HG03103 (cell line): ENCODE measurements at regions not wholly inside any gene's neighbourhood (a gene's known extent, or its start where the extent isn't known, plus 50 kb on each side); places are given as distances from the start of the nearest gene placed in this dataset.

Source experiments
- ATAC-seq: cut with Tn5 transposase; IDR thresholded peaks from one replicate; pipeline ENCODE4 v1.9.1; 2021; ENCODE audit warnings: low read depth; ENCODE audit not compliant: unreplicated experiment

DNA sequence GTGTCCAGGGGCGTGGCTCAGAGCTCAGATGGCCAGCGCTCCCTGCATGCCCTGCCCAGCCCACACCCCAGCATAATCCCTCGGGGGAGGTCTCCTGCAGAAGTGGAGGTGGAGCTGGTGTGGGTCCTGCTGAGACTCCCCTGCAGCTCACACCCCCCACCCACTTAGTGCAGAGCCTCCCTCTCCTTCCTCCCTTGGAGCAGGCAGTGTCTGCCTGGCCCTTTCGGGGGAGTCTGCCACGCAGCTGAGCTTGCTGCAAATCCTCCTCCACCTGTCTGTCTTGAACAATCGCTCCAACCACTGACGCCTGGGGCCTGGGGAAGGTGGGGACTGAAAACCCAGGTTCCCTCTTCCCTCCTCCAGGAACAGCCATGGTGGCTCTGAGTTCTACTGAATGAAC is 219.7 kb upstream of the PPP2R2D start:
- no peak for ATAC-seq

DNA sequence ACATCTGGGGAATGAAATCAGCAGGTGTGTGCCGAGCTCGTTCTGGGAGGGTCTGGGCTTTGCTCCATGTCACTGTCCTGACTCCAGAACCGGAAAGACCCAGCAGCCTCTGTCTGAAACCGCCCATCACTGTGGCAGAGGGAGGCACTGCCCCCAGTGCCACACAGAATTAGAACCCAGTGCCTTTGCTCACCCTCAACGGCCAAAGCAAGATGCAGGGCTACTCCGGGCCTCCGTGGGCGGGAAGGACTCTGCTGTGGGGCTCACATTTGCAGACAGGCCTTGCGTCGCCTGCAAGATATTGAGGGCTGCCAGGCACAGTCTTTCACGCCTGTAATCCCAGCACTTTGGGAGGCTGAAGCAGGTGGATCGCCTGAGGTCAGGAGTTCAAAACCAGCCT is 219.2 kb upstream of the PPP2R2D start:
- ATAC-seq: no peak

DNA sequence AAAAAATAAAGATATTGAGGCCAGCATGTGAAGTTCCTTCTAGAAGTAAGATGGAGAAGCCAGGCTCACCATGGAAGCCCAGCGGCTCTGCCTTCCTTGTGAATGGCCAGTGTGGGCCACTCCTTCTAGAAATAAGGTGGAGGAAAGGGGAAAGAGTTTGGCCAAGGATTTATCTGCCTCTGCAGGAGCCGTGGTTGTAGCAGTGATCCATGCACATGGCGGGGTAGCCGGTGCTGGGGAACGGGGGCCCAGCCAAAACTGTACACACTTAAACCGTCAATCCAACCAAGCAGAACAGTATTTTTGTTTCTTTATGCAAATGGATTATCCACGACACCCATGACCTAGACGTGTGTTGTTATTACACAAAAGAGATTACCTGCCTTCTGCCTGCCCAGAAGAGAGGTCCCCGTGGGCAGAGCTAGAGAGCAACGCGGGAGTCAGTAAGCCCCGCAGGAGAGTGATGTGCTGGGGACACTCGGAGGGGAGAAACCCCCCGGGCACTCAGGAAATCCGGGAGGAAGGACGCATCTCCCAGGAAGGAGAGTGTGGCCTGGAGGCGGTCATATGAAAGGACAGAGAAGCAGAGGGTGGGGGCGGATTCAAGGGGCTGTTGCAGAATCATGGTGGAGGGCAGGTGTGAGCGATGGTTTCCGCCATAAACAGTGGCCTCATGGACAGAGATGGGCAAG is 218.4 kb upstream of the PPP2R2D start:
- no peak for ATAC-seq

DNA sequence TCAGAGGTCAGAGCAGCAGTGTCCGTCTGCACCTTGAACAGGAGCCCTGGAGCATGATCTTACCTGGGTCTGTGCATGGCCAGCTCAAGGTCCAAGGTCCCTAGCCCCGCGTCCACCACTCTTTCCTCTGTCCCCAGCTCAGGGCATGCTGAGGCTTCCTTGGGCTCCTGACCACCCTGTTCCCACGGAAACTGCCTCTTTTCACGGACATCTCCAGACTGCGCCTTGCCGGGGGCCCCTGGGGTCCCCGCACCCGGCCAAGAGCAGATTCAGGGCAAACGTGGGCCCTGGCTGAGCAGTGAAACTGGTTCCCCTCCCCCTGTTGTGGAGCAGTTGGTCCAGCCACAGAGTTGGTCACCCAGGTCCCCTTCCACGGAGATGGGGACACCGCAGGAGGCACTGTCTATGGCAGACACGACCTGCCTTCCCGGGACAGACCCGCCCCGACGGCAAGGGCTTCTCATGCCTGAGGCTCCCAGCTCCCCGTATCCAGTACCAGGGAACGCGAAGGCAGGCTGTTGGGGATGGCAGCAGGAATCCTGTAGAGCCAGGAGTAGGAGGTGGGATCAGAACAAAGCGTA is 217.4 kb upstream of the PPP2R2D start:
- ATAC-seq: no peak

DNA sequence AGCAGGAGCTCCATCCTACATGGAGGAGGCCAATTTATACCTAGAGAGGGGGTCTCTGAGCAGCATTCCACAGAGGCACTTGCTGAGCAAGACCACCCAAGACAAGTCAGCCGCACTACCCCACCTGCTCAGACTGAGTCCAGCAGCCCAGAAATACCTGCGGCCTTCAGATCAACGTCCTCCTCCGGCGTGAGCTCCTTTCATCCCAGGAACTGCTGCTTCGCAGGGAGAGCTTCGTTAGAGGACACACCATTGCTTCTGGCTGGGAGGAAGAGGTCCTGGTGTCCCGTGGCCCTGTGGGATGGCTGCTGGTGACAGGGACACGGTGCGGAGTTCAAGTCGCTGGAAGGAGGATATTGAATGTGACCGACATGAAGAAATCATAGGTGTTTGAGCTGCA is 216.9 kb upstream of the PPP2R2D start:
- no peak for ATAC-seq

DNA sequence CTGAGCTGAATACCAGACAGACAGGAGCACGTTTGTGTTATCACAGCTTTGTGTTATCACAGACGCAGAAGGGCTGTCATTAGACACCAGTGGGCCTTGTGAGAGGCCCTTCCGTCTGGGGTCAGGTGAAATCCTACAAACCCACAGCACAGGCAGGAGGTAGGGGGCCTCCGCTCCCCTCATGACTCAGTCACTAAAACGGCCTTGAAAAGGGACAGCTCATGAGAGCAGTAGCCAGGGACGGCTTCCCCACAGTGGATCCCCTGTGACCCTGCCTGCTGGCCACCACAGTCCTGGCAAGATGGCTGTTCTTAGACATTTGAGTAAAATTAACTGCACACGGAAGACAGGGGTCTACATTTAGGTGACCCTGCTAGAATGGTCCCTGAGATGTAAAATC is 215.8 kb upstream of the PPP2R2D start:
- no peak for ATAC-seq

DNA sequence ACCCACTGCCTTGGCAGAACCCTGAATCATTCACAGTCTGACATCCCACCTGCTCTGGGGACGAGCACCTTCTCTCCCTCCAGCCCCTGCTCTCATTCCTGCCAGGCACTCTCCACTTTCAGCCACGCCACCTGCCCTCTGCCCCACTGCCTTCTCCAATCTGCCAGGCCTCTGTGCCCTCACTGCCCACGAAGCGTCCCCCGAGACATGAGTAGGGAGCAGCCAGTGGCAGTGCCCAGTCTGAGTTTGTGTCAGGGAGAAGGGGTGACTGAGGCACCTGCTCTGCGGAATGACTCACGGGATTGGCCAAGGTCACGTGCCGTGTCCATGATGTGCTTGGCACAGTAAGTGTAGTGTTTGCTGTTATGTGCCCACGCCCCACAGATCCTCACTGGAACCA is 215.2 kb upstream of the PPP2R2D start:
- no peak for ATAC-seq

DNA sequence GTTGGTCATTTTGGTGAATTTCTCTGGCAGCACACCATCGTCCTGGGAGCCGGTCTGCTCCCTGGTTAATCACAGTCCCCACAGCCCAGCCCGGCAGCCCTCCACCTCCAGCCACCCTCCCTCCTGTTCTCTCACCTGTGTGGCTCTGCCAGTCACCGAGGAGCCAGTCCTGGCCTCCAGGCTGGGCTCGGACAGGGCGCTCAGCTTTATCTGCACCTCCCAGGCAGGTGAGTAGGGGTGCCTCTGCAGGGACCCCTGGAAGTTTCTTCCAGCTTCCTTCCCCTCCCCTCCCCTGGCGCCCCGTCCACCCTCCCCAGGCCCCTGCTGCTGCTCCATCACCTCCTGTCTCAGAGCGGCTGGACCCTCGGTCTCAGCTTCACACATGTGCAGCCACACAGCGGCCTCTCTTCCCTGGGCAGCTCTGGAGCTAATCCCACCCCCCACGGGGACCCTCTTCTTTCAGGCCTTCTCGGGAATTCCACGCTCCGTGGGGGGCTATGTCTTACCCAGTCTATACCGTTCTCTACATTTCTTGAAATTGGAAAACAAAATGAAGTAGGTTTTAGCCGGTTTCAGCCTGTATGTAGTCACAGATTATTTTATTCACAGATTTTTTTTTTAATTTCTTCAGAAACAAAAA is 213.9 kb upstream of the PPP2R2D start:
- ATAC-seq: no peak

DNA sequence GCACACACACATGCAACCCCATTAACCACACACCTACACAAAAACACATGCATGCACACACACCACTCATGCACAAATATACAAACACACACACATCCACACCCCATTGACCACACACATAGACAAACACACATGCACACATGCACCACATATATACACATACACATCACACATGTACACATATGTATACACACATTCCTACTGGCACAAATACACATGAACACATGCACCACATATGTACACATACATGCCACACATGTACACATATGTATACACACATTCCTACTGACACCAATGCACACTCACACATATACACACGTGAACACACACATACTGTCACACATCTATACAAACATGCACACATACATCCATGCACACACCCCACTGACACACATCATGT is 212.5 kb upstream of the PPP2R2D start:
- no peak for ATAC-seq

DNA sequence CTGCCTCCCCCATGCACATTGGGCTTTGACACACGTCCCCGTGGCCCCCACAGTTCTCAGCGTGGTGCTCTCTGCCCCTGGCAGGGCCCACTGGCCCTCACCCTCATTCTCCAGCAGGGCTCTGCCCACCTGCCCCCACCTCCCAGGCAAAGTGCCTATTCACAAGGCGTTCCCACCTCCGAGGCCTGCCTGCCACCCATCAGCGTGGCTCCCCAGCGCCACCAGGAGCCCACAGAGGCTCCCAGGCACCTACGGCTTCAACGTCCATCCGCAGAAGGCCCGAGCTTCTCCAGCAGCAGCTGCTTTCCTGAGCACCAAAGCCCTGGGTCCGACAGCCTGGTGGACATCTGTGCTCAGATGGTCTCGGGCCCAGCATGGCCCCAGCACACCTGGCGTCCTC is 211.8 kb upstream of the PPP2R2D start:
- ATAC-seq: no peak

DNA sequence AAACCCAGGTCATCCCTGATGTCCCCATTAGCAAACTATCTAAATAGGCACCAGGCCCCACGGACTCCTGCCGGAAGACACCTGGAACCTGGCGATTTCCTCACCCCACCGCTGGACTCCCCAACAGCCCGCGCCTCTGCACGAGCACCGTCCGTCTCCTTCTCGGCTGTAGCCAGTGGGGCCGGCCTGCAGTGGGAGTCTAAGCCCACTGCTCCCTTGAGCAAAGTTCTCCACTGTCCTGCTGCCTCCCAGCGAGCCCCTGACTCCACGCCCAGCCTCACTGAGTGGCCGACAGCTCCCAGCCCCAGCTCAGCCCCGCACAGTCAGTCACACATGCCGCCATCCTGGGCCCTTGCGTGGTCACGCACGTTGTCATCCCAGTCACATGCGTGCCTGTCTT is 211.3 kb upstream of the PPP2R2D start:
- no peak for ATAC-seq

DNA sequence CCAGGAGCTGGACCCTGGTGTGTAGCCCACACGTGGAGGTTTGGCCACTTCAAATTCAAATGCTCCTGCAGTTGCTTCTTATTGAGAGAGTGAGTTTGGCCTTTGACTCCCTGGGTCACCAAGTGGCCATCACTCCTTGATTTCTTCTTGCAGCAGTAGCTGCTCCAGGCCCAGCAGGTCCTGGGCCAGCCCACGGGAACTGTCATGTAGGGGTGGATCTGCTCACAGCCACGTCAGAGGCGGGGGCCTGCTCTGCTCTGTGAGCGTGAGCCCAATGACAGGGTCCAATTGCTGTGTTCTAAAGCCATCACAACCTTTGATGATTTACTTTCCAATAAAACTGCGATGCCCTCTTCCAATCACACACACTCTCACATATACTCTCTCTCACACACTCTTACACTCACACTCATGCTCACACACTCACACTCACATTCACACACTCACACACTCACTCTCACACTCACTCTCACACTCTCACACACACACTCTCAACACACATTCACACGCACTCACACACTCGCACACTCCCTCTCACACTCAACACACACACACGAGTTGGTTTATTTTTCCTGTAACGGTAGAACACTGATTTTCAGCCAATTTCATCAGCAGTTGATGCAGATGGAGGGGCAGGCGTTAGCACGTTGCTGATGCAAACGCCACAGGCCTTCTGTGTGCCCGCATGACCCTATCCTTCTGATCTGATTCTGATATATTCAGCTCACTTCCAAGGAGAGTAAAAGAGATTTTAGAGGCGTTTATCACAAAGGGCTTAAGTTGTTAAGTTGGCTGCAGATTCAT is 210.7 kb upstream of the PPP2R2D start:
- no peak for ATAC-seq

DNA sequence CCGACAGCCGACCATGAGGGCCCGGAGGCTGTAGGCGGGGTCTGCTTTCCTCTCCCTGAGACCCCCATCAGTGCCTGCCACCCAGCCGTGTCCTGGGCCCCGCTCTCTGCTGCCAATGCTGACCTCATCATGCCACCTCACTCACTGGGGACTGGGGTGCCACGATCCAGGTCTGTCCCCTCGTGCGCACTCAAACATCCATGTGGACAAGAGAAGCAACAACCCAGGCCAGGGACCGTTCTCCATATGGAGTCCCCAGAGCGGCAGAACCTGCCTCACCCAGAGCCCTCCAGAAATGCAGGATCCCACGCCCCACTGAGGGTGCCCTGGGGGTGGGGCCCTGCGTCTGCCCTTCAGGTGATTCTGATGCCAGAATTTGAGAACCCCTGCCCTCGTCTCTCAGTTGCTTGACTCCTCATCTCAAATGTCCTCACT is 210.0 kb upstream of the PPP2R2D start:
- no peak for ATAC-seq

DNA sequence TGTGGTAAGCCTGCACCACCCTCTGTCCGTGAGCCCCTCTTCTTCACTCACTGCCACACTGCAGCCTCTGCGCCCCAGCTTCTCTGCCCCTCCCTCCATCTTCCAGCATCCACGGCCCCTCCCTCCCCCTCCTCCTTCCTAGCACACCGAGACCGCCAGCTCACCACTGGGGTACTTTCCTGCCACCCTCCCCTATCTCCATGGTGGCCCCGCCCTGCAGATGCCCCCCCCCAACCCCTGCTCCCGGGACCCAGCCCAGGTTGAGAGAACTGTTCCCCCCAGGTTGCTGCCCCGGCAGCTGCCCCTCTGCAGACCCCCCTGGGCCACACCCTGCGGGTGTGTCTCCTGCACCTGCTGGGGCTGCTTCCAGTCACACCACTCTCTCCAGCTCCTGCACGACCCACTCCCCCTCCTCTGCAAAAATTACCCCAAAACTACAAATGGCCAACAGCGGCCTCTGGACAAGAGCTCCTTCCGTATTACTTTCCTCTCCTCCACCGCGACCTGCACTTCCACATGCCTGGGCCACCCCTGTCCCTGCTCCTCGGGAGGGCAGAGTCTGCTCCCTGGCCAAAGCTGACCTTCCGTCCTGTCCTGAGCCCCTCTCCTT is 209.2 kb upstream of the PPP2R2D start:
- no peak for ATAC-seq

DNA sequence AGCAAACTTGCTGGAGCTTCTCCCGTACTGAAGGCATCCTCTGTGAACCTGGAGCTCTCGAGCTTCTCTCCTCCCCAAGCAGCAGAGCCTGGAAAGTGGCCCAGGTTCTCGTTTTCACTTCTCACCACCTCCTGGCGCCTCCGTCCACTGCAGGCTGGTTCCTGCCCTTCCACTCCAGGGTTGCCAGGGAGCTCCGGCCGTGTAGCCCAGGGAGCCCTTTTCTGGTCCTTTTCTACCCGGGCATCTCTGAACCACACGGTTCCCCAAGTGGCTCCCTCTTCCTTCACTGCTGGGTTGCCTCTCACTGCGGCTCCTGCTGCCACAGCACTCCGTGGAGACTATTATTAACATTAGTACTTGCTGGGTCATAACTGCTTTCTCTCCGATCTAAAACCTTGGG is 208.6 kb upstream of the PPP2R2D start:
- no peak for ATAC-seq

DNA sequence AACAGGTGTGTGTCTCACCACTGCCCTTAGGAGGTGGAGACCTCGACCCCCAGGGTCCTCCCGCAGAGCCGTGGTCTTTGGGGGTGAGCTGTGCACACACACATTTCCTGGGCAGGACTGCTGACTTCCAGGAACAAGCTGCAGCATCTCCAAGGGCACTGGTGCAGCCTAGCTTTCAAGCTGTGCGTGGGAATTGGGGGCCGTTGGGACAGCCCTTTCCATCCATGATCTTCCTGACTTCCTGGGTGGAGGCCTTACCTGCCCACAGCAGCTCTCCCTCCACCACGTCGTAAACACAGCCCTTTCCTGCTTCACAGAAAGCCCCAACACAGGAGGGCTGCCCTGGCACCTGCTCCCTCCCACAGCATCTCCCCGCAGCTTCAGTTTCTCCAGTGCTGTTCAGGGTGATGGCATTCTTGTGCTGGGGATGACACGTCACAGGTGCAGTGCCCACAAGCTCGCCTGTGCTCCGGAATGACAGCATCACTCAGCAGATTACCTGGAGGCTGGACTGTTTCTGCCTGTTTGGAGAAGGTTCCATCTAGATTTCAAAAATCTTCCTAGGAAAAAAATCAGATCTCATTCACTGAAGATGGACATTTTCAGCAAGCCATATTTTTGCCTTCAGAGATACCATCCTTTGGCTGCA is 208.0 kb upstream of the PPP2R2D start:
- no peak for ATAC-seq

DNA sequence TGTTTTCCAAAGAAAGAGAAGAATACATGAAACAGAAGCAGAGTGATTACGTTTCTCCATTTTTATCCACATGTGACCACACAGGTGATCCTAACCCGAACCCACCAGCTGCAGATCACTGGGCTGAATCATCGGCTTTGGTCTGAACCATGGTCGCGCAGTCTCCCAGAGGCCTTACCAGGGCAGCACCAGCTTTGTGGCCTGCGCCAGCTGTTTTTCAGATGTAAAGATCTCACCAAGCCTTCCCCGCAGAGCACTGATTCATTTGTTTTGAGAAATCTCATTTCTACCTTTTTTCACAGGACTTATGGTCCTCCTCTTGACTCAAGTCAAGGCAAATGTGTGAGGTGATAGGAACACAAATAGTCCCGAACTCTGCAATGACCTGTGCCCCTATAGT is 207.0 kb upstream of the PPP2R2D start:
- no peak for ATAC-seq

DNA sequence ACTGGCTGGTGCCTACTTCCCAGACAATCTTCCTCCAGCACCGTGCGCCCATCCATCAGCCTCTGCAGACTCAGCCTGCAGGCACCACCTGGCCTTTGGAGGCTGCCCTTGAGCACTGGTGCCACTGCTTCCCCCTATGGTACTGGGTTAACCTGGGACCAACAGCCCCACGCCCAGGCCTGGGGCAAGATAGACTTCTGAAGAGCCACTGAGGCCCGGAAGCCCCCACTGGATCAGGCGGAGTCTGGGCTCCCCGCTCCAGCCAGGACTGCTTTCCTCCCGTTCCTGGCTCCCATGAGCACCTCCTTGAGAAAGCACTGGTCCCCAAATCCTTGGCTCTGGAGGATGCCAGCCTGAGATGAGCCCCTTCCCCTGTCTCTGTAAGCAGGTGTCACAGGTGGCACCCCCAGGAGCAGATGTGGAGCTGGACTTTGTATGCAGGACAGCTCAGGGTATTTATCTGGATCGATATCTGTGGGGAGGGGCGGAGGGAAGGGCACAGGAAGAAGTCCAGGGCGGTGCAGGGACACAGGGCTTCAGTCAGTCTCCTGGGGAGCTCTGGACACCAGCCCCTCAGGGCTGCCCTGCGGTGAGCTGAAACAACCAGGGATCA is 206.5 kb upstream of the PPP2R2D start:
- no peak for ATAC-seq

DNA sequence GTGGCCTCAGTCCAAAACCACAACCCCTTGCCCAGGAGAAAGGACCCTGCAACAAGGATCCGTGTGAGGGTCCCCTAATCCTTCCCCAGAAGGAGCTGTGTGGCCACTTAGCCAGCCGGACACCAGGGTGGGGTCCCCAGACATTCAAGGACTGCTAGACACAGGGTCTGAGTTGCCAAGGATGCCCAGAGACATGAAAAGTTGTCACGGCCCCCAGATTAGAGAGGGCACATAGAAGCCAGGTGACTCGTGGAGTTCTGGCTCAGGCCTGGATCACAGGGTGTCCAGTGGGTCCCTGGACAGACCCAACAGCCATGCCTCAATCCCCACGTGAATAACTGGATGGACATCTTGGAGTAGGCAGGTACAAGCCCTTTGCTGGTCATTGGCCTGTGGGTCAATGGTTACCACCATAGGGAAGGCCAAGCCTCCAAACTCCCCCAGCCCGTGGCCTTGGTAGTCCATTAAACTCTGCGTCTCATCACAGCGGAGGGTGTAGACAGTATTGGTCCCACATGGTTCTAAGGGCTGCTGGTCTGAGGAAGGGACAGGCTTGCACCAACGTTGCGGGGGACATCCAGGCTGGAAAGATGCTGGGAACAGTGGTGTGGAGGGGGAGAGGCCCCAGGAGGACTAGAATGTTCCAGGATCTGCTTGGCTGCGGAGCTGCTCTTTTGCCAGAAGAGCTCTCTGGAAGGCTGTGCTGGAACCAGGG is 205.9 kb upstream of the PPP2R2D start:
- no peak for ATAC-seq
